ENCODE measurements at regions not wholly inside any gene's neighbourhood (a gene's known extent, or its start where the extent isn't known, plus 50 kb on each side); places are given as distances from the start of the nearest gene placed in this dataset.

- CTCF ChIA-PET: no interaction called here
- TF ChIP-seq EZH2phosphoT487 (IDR thresholded peaks at IDR 0.05; ENCODE audit: borderline replicate concordance, low read length) (no peak), CTCF (conservative IDR thresholded peaks at IDR 0.05; ENCODE audit: low read depth, low read length) (no peak), EZH2 (IDR thresholded peaks at IDR 0.05; ENCODE audit: low read length, unreplicated experiment) (no peak)
These were observed 86.4 kb downstream of the HMHB1 start for GRCh38 chr5:143898381-143898780.

GRCh38 chr5:143898916-143899591, 87.1 kb downstream of the HMHB1 start:
- no TSS peak for BruUV-seq (replicated peaks)
- Histone ChIP-seq H3K9me3 (ENCODE audit: low read length) (no peaks in the 10 kb centered on the region), H3K4me1 (ENCODE audit: insufficient read depth, low read length) (peaks cover 29% of the 10 kb centered on the region), H4K20me1 (ENCODE audit: low read length) (no peaks in the 10 kb centered on the region), H3K9ac (ENCODE audit: low read length) (peak overlapping the region; percentile 36; the same call in 1 of the 2 replicates), H3K27ac (ENCODE audit: low read length) (peak overlapping the region; percentile 80), H3K4me3 (ENCODE audit: low read length) (no peak overlapping the region), H3K27me3 (ENCODE audit: low read length) (no peaks in the 10 kb centered on the region), H3K9me2 (replicated peaks; ENCODE audit: low read length) (no peaks in the 10 kb centered on the region), H3K4me2 (ENCODE audit: low read length) (peak overlapping the region; percentile 30; the same call in 1 of the 2 replicates), H3F3A (ENCODE audit: low read length, unreplicated experiment) (no peaks in the 10 kb centered on the region), H3K79me2 (ENCODE audit: low read length) (no peaks in the 10 kb centered on the region), H3K36me3 (ENCODE audit: low read depth, low read length) (no peaks in the 10 kb centered on the region), H2AFZ (ENCODE audit: low read length) (no peak overlapping the region)
- DNase-seq (no peak), ATAC-seq (no peak)
- CTCF ChIA-PET: no interaction called here
- no peak for TF ChIP-seq EZH2phosphoT487 (IDR thresholded peaks at IDR 0.05; ENCODE audit: borderline replicate concordance, low read length)
- no peak for TF ChIP-seq CTCF (conservative IDR thresholded peaks at IDR 0.05; ENCODE audit: low read depth, low read length)
- TF ChIP-seq EZH2 (IDR thresholded peaks at IDR 0.05; ENCODE audit: low read length, unreplicated experiment): no peak
- POLR2A ChIA-PET (ENCODE audit: unreplicated experiment): no interaction called here
- intact Hi-C loops (cut with micrococcal nuclease): loop anchor here (1.0 to 10.0 kb wide), 3 partner anchors 66 to 246 kb away; no protein-coding TSS in a partner anchor

More at GRCh38 chr5:143898381-143898780, 86.4 kb downstream of the HMHB1 start:
- Histone ChIP-seq H3K4me2 (ENCODE audit: low read length) (peak overlapping the region; percentile 30; the same call in 1 of the 2 replicates), H3K4me1 (ENCODE audit: insufficient read depth, low read length) (peaks cover 31% of the 10 kb centered on the region), H3K27ac (ENCODE audit: low read length) (peak overlapping the region; percentile 80), H3K9ac (ENCODE audit: low read length) (no peak overlapping the region; the same call in 1 of the 2 replicates), H3K27me3 (ENCODE audit: low read length) (no peaks in the 10 kb centered on the region), H3K36me3 (ENCODE audit: low read depth, low read length) (no peaks in the 10 kb centered on the region), H2AFZ (ENCODE audit: low read length) (no peak overlapping the region), H3K79me2 (ENCODE audit: low read length) (no peaks in the 10 kb centered on the region), H3K4me3 (ENCODE audit: low read length) (no peak overlapping the region), H3F3A (ENCODE audit: low read length, unreplicated experiment) (no peaks in the 10 kb centered on the region), H3K9me2 (replicated peaks; ENCODE audit: low read length) (no peaks in the 10 kb centered on the region), H3K9me3 (ENCODE audit: low read length) (no peaks in the 10 kb centered on the region), H4K20me1 (ENCODE audit: low read length) (no peaks in the 10 kb centered on the region)
- intact Hi-C loops (cut with micrococcal nuclease): loop anchor here (1.0 to 10.0 kb wide), 3 partner anchors 67 to 246 kb away; no protein-coding TSS in a partner anchor
- ATAC-seq (peak; percentile 87), DNase-seq (peak; percentile 72)
- POLR2A ChIA-PET (ENCODE audit: unreplicated experiment): interaction anchor here (0.6 kb wide), 1 partner anchor 14 kb away, joined by 3 read pairs; no protein-coding TSS in a partner anchor
- no TSS peak for BruUV-seq (replicated peaks)

GRCh38 chr5:143908959-143909358, 97.0 kb downstream of the HMHB1 start:
- CTCF ChIA-PET: no interaction called here
- Histone ChIP-seq H3K4me1 (ENCODE audit: insufficient read depth, low read length) (peaks cover 15% of the 10 kb centered on the region), H3K9ac (ENCODE audit: low read length) (no peak overlapping the region), H3K79me2 (ENCODE audit: low read length) (no peaks in the 10 kb centered on the region), H3F3A (ENCODE audit: low read length, unreplicated experiment) (peaks cover under 1% of the 10 kb centered on the region), H3K9me2 (replicated peaks; ENCODE audit: low read length) (no peaks in the 10 kb centered on the region), H3K4me2 (ENCODE audit: low read length) (no peak overlapping the region), H3K9me3 (ENCODE audit: low read length) (no peaks in the 10 kb centered on the region), H3K36me3 (ENCODE audit: low read depth, low read length) (no peaks in the 10 kb centered on the region), H3K27ac (ENCODE audit: low read length) (no peak overlapping the region), H3K27me3 (ENCODE audit: low read length) (no peaks in the 10 kb centered on the region), H3K4me3 (ENCODE audit: low read length) (no peak overlapping the region), H2AFZ (ENCODE audit: low read length) (no peak overlapping the region), H4K20me1 (ENCODE audit: low read length) (no peaks in the 10 kb centered on the region)
- TF ChIP-seq CTCF (conservative IDR thresholded peaks at IDR 0.05; ENCODE audit: low read depth, low read length): no peak
- no peak for TF ChIP-seq EZH2 (IDR thresholded peaks at IDR 0.05; ENCODE audit: low read length, unreplicated experiment)
- TF ChIP-seq EZH2phosphoT487 (IDR thresholded peaks at IDR 0.05; ENCODE audit: borderline replicate concordance, low read length): no peak
- intact Hi-C loops (cut with micrococcal nuclease): no loop called here
- no TSS peak for BruUV-seq (replicated peaks)
- DNase-seq: no peak
- ATAC-seq: no peak
- POLR2A ChIA-PET (ENCODE audit: unreplicated experiment): no interaction called here

Measured in PC-3 (cell line).